ENCODE measurements at regions not wholly inside any gene's neighbourhood (a gene's known extent, or its start where the extent isn't known, plus 50 kb on each side); places are given as distances from the start of the nearest gene placed in this dataset.

- DNase-seq, result no peak
Observed at GRCh38 chr3:180829409-180830405, 82.8 kb upstream of the FXR1 start.

GRCh38 chr3:180835501-180835900 lies 77.0 kb upstream of the FXR1 start:
- DNase-seq, result no peak

- DNase-seq, result no peak
Observed at GRCh38 chr3:180836766-180837165, 75.7 kb upstream of the FXR1 start.

GRCh38 chr3:180854887-180855286 lies 57.6 kb upstream of the FXR1 start:
- DNase-seq, result no peak

- no peak for DNase-seq
Observed at GRCh38 chr3:180855364-180855763, 57.1 kb upstream of the FXR1 start.

GRCh38 chr3:180855956-180856355 lies 56.5 kb upstream of the FXR1 start:
- DNase-seq, result no peak

- DNase-seq, result no peak
Observed at GRCh38 chr3:180860180-180860858, 52.2 kb upstream of the FXR1 start.

Data from SHP77 treated with DMSO at 0.1 percent for 48 hours (cell line).